Upper lobe of left lung (tissue), 6 donors: ENCODE measurements at regions not wholly inside any gene's neighbourhood (a gene's known extent, or its start where the extent isn't known, plus 50 kb on each side); places are given as distances from the start of the nearest gene placed in this dataset.

Source experiments
- ATAC-seq, 2 donors: fragments of 200-7000 bp; cut with Tn5 transposase; one replicate each; pipeline ENCODE4 v1.9.1; 2022; ENCODE audit warnings: mild to moderate bottlenecking in 2 of 2, moderate library complexity in 2 of 2; ENCODE audit not compliant: low FRiP score in 2 of 2
- DNase-seq, 2 donors: peaks; one replicate each; pipeline ENCODE4 v3.0.0-alpha.2; 2019 to 2020
- H3K27ac ChIP-seq, 4 donors: fragments of 200-600 bp; sonication (generic); one replicate each; pipeline ENCODE4 v1.5.1; 2016 to 2019
- H3K27me3 ChIP-seq, 4 donors: fragments of 200-600 bp; sonication (generic); one replicate each; pipeline ENCODE4 v1.5.1; 2017 to 2019
- H3K36me3 ChIP-seq, 4 donors: fragments of 200-600 bp; sonication (generic); one replicate each; pipeline ENCODE4 v1.5.1; 2016 to 2019
- H3K4me1 ChIP-seq, 4 donors: fragments of 200-600 bp; sonication (generic); one replicate each; pipeline ENCODE4 v1.5.1; 2018 to 2019
- H3K4me3 ChIP-seq, 4 donors: fragments of 200-600 bp; sonication (generic); one replicate each; pipeline ENCODE4 v1.5.1; 2017 to 2019; ENCODE audit warnings: mild to moderate bottlenecking in 2 of 4, moderate library complexity in 1 of 4
- H3K9me3 ChIP-seq, 4 donors: fragments of 200-600 bp; sonication (generic); one replicate each; pipeline ENCODE4 v1.5.1; 2018 to 2019
- EP300 ChIP-seq, 4 donors: sonication (generic); formaldehyde crosslinking; IDR thresholded peaks; one replicate each; pipeline ENCODE4 v1.5.1; 2017; ENCODE audit warnings: antibody characterized with exemption in 4 of 4, control low read depth in 2 of 4
- POLR2A ChIP-seq, 4 donors: fragments of 450-650 bp; IDR thresholded peaks; one replicate each; pipeline ENCODE4 v1.5.1; 2016 to 2017; ENCODE audit warnings: antibody characterized with exemption in 4 of 4, mild to moderate bottlenecking in 2 of 4
- POLR2AphosphoS5 ChIP-seq, 2 donors: sonication (generic); formaldehyde crosslinking; IDR thresholded peaks; one replicate each; pipeline ENCODE4 v1.5.1; 2017; ENCODE audit warnings: antibody characterized with exemption in 2 of 2
- WGBS, 2 donors: methylation state at CpG; one replicate each; pipeline ENCODE4 v1.1.5; 2017 to 2018; 5-methylcytosine and 5-hydroxymethylcytosine counted together
- TF ChIP-seq, protein P1 (sequence below), 6 experiments: fragments of 450-650 bp in 4 of 6; fragments of 200-600 bp in 2 of 6; sonication (generic) in 2 of 6; IDR thresholded peaks; one replicate each; pipeline ENCODE4 v1.5.1; 2016 to 2019; ENCODE audit warnings: antibody characterized with exemption in 6 of 6
- donor health status: DM: no; HTN: no; CAD: no; lungs with moderate emphysema.
- donor health status: DM: no; HTN: yes; CAD: no; lungs with severe emphysema.

- no peak overlapping the region for H3K27ac ChIP-seq
- H3K4me1 ChIP-seq: no peaks in the 10 kb centered on the region
- TF ChIP-seq, protein P1, sequence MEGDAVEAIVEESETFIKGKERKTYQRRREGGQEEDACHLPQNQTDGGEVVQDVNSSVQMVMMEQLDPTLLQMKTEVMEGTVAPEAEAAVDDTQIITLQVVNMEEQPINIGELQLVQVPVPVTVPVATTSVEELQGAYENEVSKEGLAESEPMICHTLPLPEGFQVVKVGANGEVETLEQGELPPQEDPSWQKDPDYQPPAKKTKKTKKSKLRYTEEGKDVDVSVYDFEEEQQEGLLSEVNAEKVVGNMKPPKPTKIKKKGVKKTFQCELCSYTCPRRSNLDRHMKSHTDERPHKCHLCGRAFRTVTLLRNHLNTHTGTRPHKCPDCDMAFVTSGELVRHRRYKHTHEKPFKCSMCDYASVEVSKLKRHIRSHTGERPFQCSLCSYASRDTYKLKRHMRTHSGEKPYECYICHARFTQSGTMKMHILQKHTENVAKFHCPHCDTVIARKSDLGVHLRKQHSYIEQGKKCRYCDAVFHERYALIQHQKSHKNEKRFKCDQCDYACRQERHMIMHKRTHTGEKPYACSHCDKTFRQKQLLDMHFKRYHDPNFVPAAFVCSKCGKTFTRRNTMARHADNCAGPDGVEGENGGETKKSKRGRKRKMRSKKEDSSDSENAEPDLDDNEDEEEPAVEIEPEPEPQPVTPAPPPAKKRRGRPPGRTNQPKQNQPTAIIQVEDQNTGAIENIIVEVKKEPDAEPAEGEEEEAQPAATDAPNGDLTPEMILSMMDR (IDR thresholded peaks at IDR 0.05): no peak
- TF ChIP-seq POLR2AphosphoS5 (IDR thresholded peaks at IDR 0.05) (no peak), POLR2A (IDR thresholded peaks at IDR 0.05) (no peak), EP300 (IDR thresholded peaks at IDR 0.05) (no peak)
- 88 to 94% methylated on average over 1 of the region's 1 CpG for WGBS, 2 donors
- H3K9me3 ChIP-seq: no peaks in the 10 kb centered on the region
- ATAC-seq (no peak), DNase-seq (no peak)
- no peaks in the 10 kb centered on the region for H3K36me3 ChIP-seq
- H3K27me3 ChIP-seq: no peaks in the 10 kb centered on the region
- H3K4me3 ChIP-seq: no peak overlapping the region
Measured at GRCh38 chr12:58761308-58761707, 159.0 kb downstream of the LRIG3 start.

GRCh38 chr12:58764100-58764953, 156.0 kb downstream of the LRIG3 start:
- Histone ChIP-seq H3K4me3 (no peak overlapping the region), H3K27me3 (no peaks in the 10 kb centered on the region), H3K4me1 (no peaks in the 10 kb centered on the region), H3K9me3 (no peaks in the 10 kb centered on the region), H3K27ac (no peak overlapping the region), H3K36me3 (no peaks in the 10 kb centered on the region)
- DNase-seq: no peak
- TF ChIP-seq POLR2AphosphoS5 (IDR thresholded peaks at IDR 0.05) (no peak), POLR2A (IDR thresholded peaks at IDR 0.05) (no peak)
- no peak for ATAC-seq
- 45 to 55% methylated on average over 6 of the region's 6 CpGs for WGBS, 2 donors

- no peaks in the 10 kb centered on the region for H3K4me1 ChIP-seq
- WGBS, 2 donors: 36 to 43% methylated on average over 2 of the region's 2 CpGs
- no peak overlapping the region for H3K4me3 ChIP-seq
- H3K36me3 ChIP-seq: no peaks in the 10 kb centered on the region
- H3K27me3 ChIP-seq: no peaks in the 10 kb centered on the region
- no peaks in the 10 kb centered on the region for H3K9me3 ChIP-seq
- DNase-seq (no peak), ATAC-seq (no peak)
- TF ChIP-seq, protein P1 (IDR thresholded peaks at IDR 0.05): no peak
- TF ChIP-seq EP300 (IDR thresholded peaks at IDR 0.05) (no peak), POLR2AphosphoS5 (IDR thresholded peaks at IDR 0.05) (no peak), POLR2A (IDR thresholded peaks at IDR 0.05) (no peak)
- no peak overlapping the region for H3K27ac ChIP-seq
Measured at GRCh38 chr12:58765076-58765475, 155.2 kb downstream of the LRIG3 start.

DNA sequence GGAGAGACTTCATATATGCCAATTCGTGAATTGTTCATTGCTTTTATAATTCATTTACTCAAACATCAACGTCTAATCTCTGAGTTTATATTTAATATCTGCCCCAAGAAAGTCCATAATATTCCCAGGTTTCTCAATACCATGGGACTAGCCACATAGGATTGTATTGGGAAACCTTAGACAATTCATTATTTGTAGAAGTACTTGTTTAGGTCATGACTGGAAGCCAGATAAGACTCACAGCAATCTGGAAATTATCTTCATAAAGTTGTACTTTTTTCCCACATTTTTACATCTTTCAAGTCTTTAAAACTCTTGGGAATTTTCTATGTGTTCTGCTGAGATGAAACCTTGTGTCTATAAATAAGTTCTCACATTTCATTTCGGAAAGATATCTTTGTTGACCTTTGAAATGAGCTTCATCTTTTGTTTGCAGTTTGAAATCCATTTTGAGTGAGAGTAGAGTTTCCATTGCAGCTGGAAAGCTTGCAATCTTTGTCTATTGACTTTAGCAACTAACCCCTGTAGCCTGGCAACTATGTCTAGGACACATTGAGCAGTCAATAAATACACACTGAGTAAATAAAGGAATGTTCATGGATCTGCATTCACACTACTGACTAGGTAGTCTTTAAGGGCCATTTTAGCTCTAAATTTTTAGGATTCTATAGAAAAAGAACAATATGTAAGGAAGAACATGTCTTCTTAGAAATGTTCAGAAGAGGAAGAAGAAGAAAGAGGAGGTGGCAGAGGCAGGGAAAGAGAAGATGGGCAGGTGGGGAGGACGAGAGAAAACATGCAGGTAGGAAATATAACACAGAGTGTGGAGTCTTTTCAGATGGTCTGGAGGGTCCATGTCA, 154.4 kb downstream of the LRIG3 start:
- Histone ChIP-seq H3K27me3 (no peaks in the 10 kb centered on the region), H3K4me3 (no peak overlapping the region), H3K27ac (no peak overlapping the region), H3K36me3 (no peaks in the 10 kb centered on the region), H3K9me3 (no peaks in the 10 kb centered on the region), H3K4me1 (no peaks in the 10 kb centered on the region)
- TF ChIP-seq POLR2AphosphoS5 (IDR thresholded peaks at IDR 0.05): no peak
- TF ChIP-seq EP300 (IDR thresholded peaks at IDR 0.05): no peak
- TF ChIP-seq, protein P1 (IDR thresholded peaks at IDR 0.05): no peak
- WGBS, 2 donors: 60 to 65% methylated on average over 4 of the region's 4 CpGs
- DNase-seq: no peak
- ATAC-seq: no peak

- no peaks in the 10 kb centered on the region for H3K9me3 ChIP-seq
- H3K27ac ChIP-seq: no peak overlapping the region
- H3K4me1 ChIP-seq: no peaks in the 10 kb centered on the region
- WGBS, 2 donors: 43 to 45% methylated on average over 3 of the region's 3 CpGs
- no peak for TF ChIP-seq POLR2AphosphoS5 (IDR thresholded peaks at IDR 0.05)
- no peak for TF ChIP-seq POLR2A (IDR thresholded peaks at IDR 0.05)
- TF ChIP-seq, protein P1 (IDR thresholded peaks at IDR 0.05): no peak
- no peak for TF ChIP-seq EP300 (IDR thresholded peaks at IDR 0.05)
- no peaks in the 10 kb centered on the region for H3K27me3 ChIP-seq
- ATAC-seq: no peak
- no peaks in the 10 kb centered on the region for H3K36me3 ChIP-seq
- DNase-seq: no peak
- H3K4me3 ChIP-seq: no peak overlapping the region
Measured at GRCh38 chr12:58766513-58766870, 153.8 kb downstream of the LRIG3 start.
